Endothelial cell of umbilical vein (primary cell): ENCODE measurements at regions not wholly inside any gene's neighbourhood (a gene's known extent, or its start where the extent isn't known, plus 50 kb on each side); places are given as distances from the start of the nearest gene placed in this dataset.

Experiments used
- CTCF ChIP-seq, 2 donors: IDR thresholded peaks; 1 replicate in 1 of 2; 2 replicates in 1 of 2; pipeline ENCODE4 v1.5.1; 2011; ENCODE audit warnings: low read length in 2 of 2, mild to moderate bottlenecking in 2 of 2, moderate library complexity in 2 of 2, control low read depth in 1 of 2, inconsistent platforms in 1 of 2, low read depth in 1 of 2; ENCODE audit not compliant: insufficient read depth in 1 of 2; ENCODE audit errors: extremely low read depth in 1 of 2
- POLR2A ChIP-seq: IDR thresholded peaks from 2 replicates; pipeline ENCODE4 v1.6.1; 2012; ENCODE audit warnings: low read depth, mild to moderate bottlenecking, control low read depth, low read length

- TF ChIP-seq POLR2A (no peak), CTCF (IDR thresholded peaks at IDR 0.05; ENCODE audit: extremely low read depth in 1 of 2, insufficient read depth in 1 of 2, low read depth in 1 of 2, low read length in 2 of 2) (no peak)
These were observed 227.2 kb downstream of the CNTN3 start for GRCh38 chr3:74387111-74387735.
